Caco-2 (cell line): ENCODE measurements at regions not wholly inside any gene's neighbourhood (a gene's known extent, or its start where the extent isn't known, plus 50 kb on each side); places are given as distances from the start of the nearest gene placed in this dataset.

Experiments used
- BruUV-seq: library from RNA; stranded (reverse); fragments of 400-500 nt; replicated peaks from 2 replicates; lab custom pipeline; 2021; lab: Mats Ljungman, UMichigan
- CTCF ChIA-PET: fragments of 300-600 bp; sonication (Branson Sonifier 250); formaldehyde crosslinking; loops from one replicate; lab custom pipeline; 2022; ENCODE audit warnings: antibody characterized with exemption; lab: Charles Lee
- POLR2A ChIA-PET: fragments of 300-600 bp; sonication (Branson Sonifier 250); formaldehyde crosslinking; loops from one replicate; lab custom pipeline; 2022; ENCODE audit warnings: antibody characterized with exemption; lab: Charles Lee
- DNase-seq, 2 experiments: peaks; one replicate each; pipeline versions ENCODE4 v3.0.0 to v3.0.0-alpha.2; 2020 to 2022
- H3K27me3 ChIP-seq: replicated peaks from 2 replicates; pipeline ENCODE4 v1.6.0; 2011; ENCODE audit warnings: low read length; ENCODE audit not compliant: control insufficient read depth, insufficient read depth
- H3K36me3 ChIP-seq: 2 replicates; pipeline ENCODE4 v1.5.1; 2011; ENCODE audit warnings: low read length; ENCODE audit not compliant: control insufficient read depth, insufficient read depth
- H3K4me1 ChIP-seq: fragments of 250-450 bp; sonication (Bioruptor Pico); 2 replicates; pipeline ENCODE4 v1.5.1; 2020; ENCODE audit warnings: mild to moderate bottlenecking
- H3K4me3 ChIP-seq: 2 replicates; pipeline ENCODE4 v1.5.1; 2011; ENCODE audit warnings: low read depth, mild to moderate bottlenecking, control low read depth, low read length
- H3K9me3 ChIP-seq: fragments of 250-450 bp; sonication (Bioruptor Pico); 2 replicates; pipeline ENCODE4 v1.5.1; 2020; ENCODE audit warnings: mild to moderate bottlenecking, moderate library complexity
- H3K27ac Mint-ChIP-seq: one replicate; pipeline ENCODE4 v1.8.0; 2022; ENCODE audit warnings: mixed read lengths; ENCODE audit not compliant: unreplicated experiment
- H3K27me3 Mint-ChIP-seq: one replicate; pipeline ENCODE4 v1.8.0; 2022; ENCODE audit warnings: mixed read lengths; ENCODE audit not compliant: insufficient read depth, unreplicated experiment
- H3K36me3 Mint-ChIP-seq: one replicate; pipeline ENCODE4 v1.8.0; 2022; ENCODE audit warnings: mild to moderate bottlenecking, mixed read lengths; ENCODE audit not compliant: insufficient read depth, unreplicated experiment
- H3K4me1 Mint-ChIP-seq: one replicate; pipeline ENCODE4 v1.8.0; 2022; ENCODE audit warnings: low read depth, mixed read lengths; ENCODE audit not compliant: unreplicated experiment
- H3K4me3 Mint-ChIP-seq: one replicate; pipeline ENCODE4 v1.8.0; 2022; ENCODE audit warnings: mild to moderate bottlenecking, moderate library complexity, mixed read lengths; ENCODE audit not compliant: unreplicated experiment
- H3K9me3 Mint-ChIP-seq: one replicate; pipeline ENCODE4 v1.8.0; 2022; ENCODE audit warnings: mixed read lengths; ENCODE audit not compliant: unreplicated experiment
- intact Hi-C: fragments of 100-400 bp; cut with micrococcal nuclease; formaldehyde crosslinking; loops from one replicate; pipeline ENCODE4 v1.10.0; 2022; ENCODE audit not compliant: unreplicated experiment
- TF ChIP-seq, protein P1 (sequence below), 2 experiments: fragments of 200-600 bp in 1 of 2; IDR thresholded peaks; 1 replicate in 1 of 2; 2 replicates in 1 of 2; pipeline versions ENCODE4 v1.5.1 to v1.8.0; 2011 to 2022; ENCODE audit warnings: antibody characterized with exemption in 1 of 2, control low read depth in 1 of 2, inconsistent platforms in 1 of 2, low read depth in 1 of 2, low read length in 1 of 2, mild to moderate bottlenecking in 1 of 2, moderate library complexity in 1 of 2; ENCODE audit not compliant: insufficient read depth in 1 of 2, severe bottlenecking in 1 of 2, unreplicated experiment in 1 of 2

GRCh38 chr5:68644971-68645370, 429.4 kb downstream of the PIK3R1 start:
- Histone ChIP-seq H3K36me3 (no peaks in the 10 kb centered on the region), H3K4me1 (no peaks in the 10 kb centered on the region; the same call in 1 of the 2 replicates), H3K27me3 (no peaks in the 10 kb centered on the region), H3K9me3 (no peaks in the 10 kb centered on the region), H3K4me3 (no peak overlapping the region)
- TF ChIP-seq, protein P1, sequence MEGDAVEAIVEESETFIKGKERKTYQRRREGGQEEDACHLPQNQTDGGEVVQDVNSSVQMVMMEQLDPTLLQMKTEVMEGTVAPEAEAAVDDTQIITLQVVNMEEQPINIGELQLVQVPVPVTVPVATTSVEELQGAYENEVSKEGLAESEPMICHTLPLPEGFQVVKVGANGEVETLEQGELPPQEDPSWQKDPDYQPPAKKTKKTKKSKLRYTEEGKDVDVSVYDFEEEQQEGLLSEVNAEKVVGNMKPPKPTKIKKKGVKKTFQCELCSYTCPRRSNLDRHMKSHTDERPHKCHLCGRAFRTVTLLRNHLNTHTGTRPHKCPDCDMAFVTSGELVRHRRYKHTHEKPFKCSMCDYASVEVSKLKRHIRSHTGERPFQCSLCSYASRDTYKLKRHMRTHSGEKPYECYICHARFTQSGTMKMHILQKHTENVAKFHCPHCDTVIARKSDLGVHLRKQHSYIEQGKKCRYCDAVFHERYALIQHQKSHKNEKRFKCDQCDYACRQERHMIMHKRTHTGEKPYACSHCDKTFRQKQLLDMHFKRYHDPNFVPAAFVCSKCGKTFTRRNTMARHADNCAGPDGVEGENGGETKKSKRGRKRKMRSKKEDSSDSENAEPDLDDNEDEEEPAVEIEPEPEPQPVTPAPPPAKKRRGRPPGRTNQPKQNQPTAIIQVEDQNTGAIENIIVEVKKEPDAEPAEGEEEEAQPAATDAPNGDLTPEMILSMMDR (IDR thresholded peaks at IDR 0.05; ENCODE audit: insufficient read depth in 1 of 2, low read depth in 1 of 2, low read length in 1 of 2, severe bottlenecking in 1 of 2, unreplicated experiment in 1 of 2), result no peak
- no peak overlapping the region for H3K27ac Mint-ChIP-seq
- CTCF ChIA-PET, result no interaction called here
- peaks cover 8% of the 10 kb centered on the region for H3K4me1 Mint-ChIP-seq
- H3K36me3 Mint-ChIP-seq, result no peaks in the 10 kb centered on the region
- POLR2A ChIA-PET, result no interaction called here
- no TSS peak for BruUV-seq
- H3K4me3 Mint-ChIP-seq, result no peak overlapping the region
- H3K27me3 Mint-ChIP-seq, result peaks cover 5% of the 10 kb centered on the region
- DNase-seq, result no peak
- no peaks in the 10 kb centered on the region for H3K9me3 Mint-ChIP-seq
- intact Hi-C loops, result no loop called here

DNA sequence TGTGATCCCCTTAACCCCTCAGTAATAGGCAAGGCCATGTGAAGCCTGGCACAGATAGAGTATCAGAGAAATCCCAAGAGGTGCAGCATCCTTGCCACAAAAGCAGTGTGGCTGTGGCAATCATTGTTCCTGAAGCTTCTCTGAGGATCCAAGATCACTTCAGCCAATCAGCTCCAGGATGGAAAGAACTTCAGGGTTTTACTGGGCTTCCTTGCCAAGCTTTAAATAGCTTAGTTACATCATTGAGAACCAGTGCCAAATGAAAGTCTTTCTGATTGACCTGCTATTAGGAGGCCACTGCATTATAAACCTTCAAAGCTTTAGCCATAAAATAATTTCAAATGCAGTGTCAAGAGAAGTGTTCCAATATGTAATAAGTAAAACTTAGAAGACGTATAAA, 430.6 kb downstream of the PIK3R1 start:
- Mint-ChIP-seq H3K4me3 (no peak overlapping the region), H3K36me3 (no peaks in the 10 kb centered on the region), H3K27me3 (peaks cover 4% of the 10 kb centered on the region), H3K4me1 (peaks cover 8% of the 10 kb centered on the region), H3K27ac (no peak overlapping the region), H3K9me3 (no peaks in the 10 kb centered on the region)
- no peaks in the 10 kb centered on the region for H3K36me3 ChIP-seq
- no TSS peak for BruUV-seq
- H3K9me3 ChIP-seq, result no peaks in the 10 kb centered on the region
- TF ChIP-seq, protein P1 (IDR thresholded peaks at IDR 0.05; ENCODE audit: insufficient read depth in 1 of 2, low read depth in 1 of 2, low read length in 1 of 2, severe bottlenecking in 1 of 2, unreplicated experiment in 1 of 2), result no peak
- DNase-seq, result no peak
- intact Hi-C loops, result no loop called here
- H3K27me3 ChIP-seq, result no peaks in the 10 kb centered on the region
- ChIA-PET CTCF (no interaction called here), POLR2A (no interaction called here)
- no peak overlapping the region for H3K4me3 ChIP-seq
- H3K4me1 ChIP-seq, result no peaks in the 10 kb centered on the region; the same call in 1 of the 2 replicates

GRCh38 chr5:68647743-68648142, 432.2 kb downstream of the PIK3R1 start:
- Mint-ChIP-seq H3K27ac (no peak overlapping the region), H3K27me3 (no peaks in the 10 kb centered on the region), H3K9me3 (no peaks in the 10 kb centered on the region), H3K36me3 (no peaks in the 10 kb centered on the region), H3K4me3 (no peak overlapping the region), H3K4me1 (peaks cover 8% of the 10 kb centered on the region)
- H3K36me3 ChIP-seq, result no peaks in the 10 kb centered on the region
- H3K4me1 ChIP-seq, result no peaks in the 10 kb centered on the region; the same call in 1 of the 2 replicates
- TF ChIP-seq, protein P1 (IDR thresholded peaks at IDR 0.05; ENCODE audit: insufficient read depth in 1 of 2, low read depth in 1 of 2, low read length in 1 of 2, severe bottlenecking in 1 of 2, unreplicated experiment in 1 of 2), result no peak
- no peaks in the 10 kb centered on the region for H3K9me3 ChIP-seq
- intact Hi-C loops, result no loop called here
- no peak overlapping the region for H3K4me3 ChIP-seq
- ChIA-PET CTCF (no interaction called here), POLR2A (no interaction called here)
- H3K27me3 ChIP-seq, result no peaks in the 10 kb centered on the region
- DNase-seq, result no peak
- BruUV-seq, result no TSS peak
